GM13977 (cell line): ENCODE measurements at regions not wholly inside any gene's neighbourhood (a gene's known extent, or its start where the extent isn't known, plus 50 kb on each side); places are given as distances from the start of the nearest gene placed in this dataset.

Experiments
- DNase-seq: peaks from one replicate; pipeline ENCODE4 v3.0.0; 2012; ENCODE audit warnings: low spot score
- in situ Hi-C: fragments of 300-500 bp; cut with MboI; formaldehyde crosslinking; loops from one replicate; pipeline ENCODE4 v1.12.0; 2022; ENCODE audit warnings: low sequenced_read_pairs, low pct_unique_long_range_greater_than_20kb, mixed read lengths, inconsistent platforms; ENCODE audit not compliant: unreplicated experiment
- TF ChIP-seq, protein P1 (sequence below): IDR thresholded peaks from 2 replicates; pipeline ENCODE4 v1.5.1; 2012; ENCODE audit warnings: mild to moderate bottlenecking, control low read depth; ENCODE audit not compliant: insufficient read depth; ENCODE audit errors: extremely low read depth, missing control alignments

DNA sequence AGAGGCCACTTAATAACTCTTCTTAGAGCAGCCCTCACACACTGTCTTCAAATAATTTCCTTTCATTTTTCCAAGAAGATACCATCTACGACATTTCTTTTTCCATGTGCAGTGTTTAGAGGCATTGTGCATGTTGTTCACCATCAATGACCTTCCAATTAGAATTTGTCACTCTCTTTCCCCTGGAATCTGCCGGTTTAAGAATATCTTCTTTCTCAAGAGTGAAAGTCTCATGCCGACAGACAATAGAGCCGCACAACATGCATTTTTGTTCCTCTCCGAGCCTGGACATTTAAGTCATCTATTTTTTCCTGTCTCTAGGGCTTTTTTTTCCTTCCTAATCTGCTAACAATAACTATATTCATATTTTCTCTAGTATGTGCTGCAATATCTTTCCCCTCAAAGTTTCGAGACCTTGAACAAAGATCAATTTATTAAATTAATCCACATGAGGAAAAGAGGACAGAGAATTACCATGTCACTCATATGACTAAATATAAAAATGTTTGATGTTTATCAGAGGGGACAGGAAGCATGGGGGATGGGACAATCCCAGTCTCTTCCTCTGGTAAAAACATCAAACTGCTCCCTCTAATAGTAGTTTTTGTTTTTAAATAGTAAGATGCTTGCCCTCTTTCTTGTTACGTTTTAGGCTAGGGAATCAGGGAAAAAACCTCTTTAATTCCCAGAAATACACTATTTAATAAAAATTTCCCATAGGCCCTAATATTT, 893.4 kb downstream of the C6orf118 start:
- TF ChIP-seq, protein P1, sequence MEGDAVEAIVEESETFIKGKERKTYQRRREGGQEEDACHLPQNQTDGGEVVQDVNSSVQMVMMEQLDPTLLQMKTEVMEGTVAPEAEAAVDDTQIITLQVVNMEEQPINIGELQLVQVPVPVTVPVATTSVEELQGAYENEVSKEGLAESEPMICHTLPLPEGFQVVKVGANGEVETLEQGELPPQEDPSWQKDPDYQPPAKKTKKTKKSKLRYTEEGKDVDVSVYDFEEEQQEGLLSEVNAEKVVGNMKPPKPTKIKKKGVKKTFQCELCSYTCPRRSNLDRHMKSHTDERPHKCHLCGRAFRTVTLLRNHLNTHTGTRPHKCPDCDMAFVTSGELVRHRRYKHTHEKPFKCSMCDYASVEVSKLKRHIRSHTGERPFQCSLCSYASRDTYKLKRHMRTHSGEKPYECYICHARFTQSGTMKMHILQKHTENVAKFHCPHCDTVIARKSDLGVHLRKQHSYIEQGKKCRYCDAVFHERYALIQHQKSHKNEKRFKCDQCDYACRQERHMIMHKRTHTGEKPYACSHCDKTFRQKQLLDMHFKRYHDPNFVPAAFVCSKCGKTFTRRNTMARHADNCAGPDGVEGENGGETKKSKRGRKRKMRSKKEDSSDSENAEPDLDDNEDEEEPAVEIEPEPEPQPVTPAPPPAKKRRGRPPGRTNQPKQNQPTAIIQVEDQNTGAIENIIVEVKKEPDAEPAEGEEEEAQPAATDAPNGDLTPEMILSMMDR = no peak
- in situ Hi-C loops = no loop called here
- DNase-seq = no peak

DNA sequence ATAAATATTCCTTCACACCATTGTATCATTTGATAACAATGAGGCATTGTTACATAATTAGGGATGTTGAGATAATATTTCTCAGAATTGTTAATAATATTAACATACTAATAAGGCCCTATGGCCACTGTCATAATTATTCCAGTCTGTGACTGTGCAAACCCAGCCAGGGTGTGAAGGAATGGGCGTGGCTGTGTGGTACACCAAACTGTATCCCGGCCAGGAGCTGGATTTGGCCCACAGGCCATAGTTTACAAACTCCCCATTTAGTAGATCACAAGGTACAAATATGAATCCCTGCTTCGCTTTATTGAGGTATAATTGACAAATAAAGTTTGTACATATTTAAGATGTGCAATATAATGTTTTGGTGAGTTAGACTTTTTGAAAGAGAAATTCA, 894.7 kb downstream of the C6orf118 start:
- TF ChIP-seq, protein P1 = no peak
- no peak for DNase-seq
- in situ Hi-C loops = no loop called here

DNA sequence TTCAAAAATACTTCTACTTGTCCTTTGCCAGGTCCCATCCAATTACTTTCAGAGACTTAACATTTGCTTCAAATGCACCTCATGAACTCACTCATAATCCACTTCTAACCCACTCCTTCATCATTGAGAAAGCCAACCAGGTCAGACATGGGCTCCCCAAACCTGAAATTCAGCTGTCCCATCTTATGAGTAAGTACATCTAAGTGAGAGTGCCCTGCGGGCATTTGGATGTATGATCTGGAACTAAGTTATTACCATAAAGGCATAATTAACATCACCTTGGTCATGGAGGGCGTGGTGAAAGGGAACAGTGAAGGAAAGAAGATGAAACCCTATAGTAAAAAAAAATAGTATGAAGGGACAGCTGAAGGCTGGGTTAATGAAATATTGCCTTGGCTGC, 896.8 kb downstream of the C6orf118 start:
- in situ Hi-C loops = no loop called here

DNA sequence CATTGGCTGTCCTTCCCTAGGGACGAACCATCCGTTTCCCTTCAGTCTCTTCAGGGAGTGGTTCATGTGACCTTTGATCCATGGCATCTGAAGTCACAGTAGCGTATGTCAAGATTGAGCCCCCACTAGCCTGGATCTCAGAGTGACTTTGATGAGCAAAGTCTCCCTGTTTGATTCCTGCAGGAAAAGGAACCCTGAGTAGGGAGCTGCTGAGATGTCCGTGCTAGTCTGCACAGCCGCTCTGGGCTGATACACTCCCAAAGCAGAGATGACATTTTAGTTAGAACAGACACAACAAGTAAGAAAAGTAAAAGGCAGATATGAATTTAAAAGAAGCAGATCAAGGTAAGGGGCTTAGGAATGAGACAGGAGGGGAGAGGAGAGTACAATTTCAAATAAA, 899.4 kb downstream of the C6orf118 start:
- DNase-seq = no peak
- TF ChIP-seq, protein P1 = no peak
- in situ Hi-C loops = no loop called here

More for the DNA sequence above, 896.8 kb downstream of the C6orf118 start:
- no peak for DNase-seq
- TF ChIP-seq, protein P1 = no peak

DNA sequence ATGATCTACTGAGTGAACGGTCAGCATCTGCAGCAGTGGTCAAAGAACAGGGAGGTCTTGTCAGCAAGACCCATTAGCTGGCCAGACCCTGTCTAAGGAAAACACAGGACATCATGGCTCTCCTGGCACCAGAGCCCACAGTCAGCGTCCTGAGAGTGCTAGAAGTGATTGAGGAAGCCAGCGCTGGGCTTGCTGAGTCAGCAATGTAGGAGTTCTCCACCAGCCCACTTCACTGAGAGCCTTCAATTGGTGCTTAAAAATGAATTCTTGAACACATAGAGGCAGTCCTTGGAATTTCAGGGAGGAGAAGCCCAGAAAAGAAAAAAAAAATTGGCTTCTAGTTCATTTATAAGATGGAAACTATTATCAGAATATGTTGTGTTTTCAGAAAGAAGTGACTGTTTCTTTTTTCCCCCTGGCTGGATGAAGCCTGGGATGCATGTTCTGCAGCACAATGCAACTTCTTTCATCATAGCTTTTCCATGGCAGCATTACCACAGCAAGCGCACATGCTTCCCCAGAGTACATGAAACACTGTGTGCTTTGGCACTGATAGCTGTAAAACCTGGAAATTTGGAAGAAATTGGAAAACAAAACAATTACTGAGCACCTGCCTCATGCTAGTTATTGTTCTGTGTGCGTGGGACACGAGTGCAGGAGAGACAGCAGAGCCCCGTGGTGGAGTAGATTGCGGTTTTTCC, 899.9 kb downstream of the C6orf118 start:
- no peak for DNase-seq
- in situ Hi-C loops = no loop called here
- TF ChIP-seq, protein P1 = no peak

GRCh38 chr6:164408868-164409267, 900.5 kb downstream of the C6orf118 start:
- TF ChIP-seq, protein P1 = no peak
- no peak for DNase-seq
- in situ Hi-C loops = no loop called here
